ENCODE measurements at regions not wholly inside any gene's neighbourhood (a gene's known extent, or its start where the extent isn't known, plus 50 kb on each side); places are given as distances from the start of the nearest gene placed in this dataset.

DNA sequence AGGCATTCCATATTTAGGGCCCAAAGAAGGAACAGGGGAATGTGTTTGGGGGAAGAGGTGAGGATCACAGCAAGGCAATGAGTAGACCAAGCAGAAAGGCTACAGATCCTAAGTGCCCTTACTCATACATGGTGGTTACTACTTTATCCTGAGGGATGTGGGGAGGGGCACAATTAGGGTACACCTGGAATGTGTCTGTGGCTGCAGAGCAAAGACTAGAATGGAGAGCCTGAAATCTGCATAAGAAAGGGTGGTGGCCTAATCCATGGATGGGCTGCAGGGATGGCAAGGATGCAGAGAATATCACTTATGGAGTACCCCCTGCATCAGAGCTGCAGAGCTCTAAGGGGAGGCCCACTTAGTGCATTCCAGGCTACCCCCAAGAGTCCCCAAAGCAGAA, 352.6 kb upstream of the TRPC7 start:
- TF ChIP-seq TAF1 (IDR thresholded peaks at IDR 0.05; ENCODE audit: borderline replicate concordance, insufficient read depth, low read length) (no peak), FOXP2 (optimal IDR thresholded peaks at IDR 0.05; ENCODE audit: borderline replicate concordance, extremely low read depth, extremely low read length, insufficient read depth) (no peak), SIN3A (IDR thresholded peaks at IDR 0.05; ENCODE audit: borderline replicate concordance, insufficient read depth, low read length) (no peak), POLR2AphosphoS5 (IDR thresholded peaks at IDR 0.05; ENCODE audit: low read depth, low read length) (no peak)
- TF ChIP-seq, protein P1, sequence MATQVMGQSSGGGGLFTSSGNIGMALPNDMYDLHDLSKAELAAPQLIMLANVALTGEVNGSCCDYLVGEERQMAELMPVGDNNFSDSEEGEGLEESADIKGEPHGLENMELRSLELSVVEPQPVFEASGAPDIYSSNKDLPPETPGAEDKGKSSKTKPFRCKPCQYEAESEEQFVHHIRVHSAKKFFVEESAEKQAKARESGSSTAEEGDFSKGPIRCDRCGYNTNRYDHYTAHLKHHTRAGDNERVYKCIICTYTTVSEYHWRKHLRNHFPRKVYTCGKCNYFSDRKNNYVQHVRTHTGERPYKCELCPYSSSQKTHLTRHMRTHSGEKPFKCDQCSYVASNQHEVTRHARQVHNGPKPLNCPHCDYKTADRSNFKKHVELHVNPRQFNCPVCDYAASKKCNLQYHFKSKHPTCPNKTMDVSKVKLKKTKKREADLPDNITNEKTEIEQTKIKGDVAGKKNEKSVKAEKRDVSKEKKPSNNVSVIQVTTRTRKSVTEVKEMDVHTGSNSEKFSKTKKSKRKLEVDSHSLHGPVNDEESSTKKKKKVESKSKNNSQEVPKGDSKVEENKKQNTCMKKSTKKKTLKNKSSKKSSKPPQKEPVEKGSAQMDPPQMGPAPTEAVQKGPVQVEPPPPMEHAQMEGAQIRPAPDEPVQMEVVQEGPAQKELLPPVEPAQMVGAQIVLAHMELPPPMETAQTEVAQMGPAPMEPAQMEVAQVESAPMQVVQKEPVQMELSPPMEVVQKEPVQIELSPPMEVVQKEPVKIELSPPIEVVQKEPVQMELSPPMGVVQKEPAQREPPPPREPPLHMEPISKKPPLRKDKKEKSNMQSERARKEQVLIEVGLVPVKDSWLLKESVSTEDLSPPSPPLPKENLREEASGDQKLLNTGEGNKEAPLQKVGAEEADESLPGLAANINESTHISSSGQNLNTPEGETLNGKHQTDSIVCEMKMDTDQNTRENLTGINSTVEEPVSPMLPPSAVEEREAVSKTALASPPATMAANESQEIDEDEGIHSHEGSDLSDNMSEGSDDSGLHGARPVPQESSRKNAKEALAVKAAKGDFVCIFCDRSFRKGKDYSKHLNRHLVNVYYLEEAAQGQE (IDR thresholded peaks at IDR 0.05; ENCODE audit: insufficient read depth in 1 of 2, low read depth in 2 of 2, low read length in 2 of 2): no peak

DNA sequence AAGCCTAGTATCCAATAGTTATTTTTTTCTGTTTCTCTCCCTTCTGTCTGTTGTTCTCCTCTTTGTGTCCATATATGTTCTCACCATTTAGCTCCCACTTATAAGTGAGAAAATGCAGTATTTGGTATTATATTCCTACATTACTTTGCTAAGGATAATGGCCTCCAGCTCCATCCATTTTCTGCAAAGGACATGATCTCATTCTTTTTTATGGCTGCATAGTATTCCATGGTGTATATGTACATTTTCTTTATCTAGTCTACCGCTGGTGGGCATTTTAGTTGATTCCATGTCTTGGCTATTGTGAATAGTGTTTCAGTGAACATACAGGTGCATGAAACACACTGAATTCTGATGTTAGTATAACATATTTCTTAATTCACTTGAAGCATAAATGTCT, 348.9 kb upstream of the TRPC7 start:
- TF ChIP-seq, protein P1 (IDR thresholded peaks at IDR 0.05; ENCODE audit: insufficient read depth in 1 of 2, low read depth in 2 of 2, low read length in 2 of 2): no peak
- TF ChIP-seq FOXP2 (optimal IDR thresholded peaks at IDR 0.05; ENCODE audit: borderline replicate concordance, extremely low read depth, extremely low read length, insufficient read depth): no peak
- TF ChIP-seq SIN3A (IDR thresholded peaks at IDR 0.05; ENCODE audit: borderline replicate concordance, insufficient read depth, low read length): no peak
- no peak for TF ChIP-seq POLR2AphosphoS5 (IDR thresholded peaks at IDR 0.05; ENCODE audit: low read depth, low read length)
- no peak for TF ChIP-seq TAF1 (IDR thresholded peaks at IDR 0.05; ENCODE audit: borderline replicate concordance, insufficient read depth, low read length)

DNA sequence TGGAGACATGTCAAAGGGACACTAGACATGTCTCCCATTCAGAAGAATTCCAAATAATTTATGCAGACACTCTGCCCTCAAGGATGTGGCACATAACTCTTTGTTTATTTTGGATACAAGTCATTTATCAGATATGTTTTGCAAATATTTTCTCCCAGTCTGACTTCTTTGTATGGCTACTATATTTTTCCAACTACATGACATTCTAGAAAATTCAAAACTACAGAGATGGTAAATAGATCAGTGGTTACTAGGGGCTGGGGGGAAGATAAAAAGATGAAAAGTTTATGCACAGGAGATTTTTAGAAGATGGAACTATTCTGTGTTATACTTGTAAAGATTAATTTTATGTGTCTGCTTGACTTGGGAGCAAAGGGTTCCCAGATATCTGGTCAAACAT, 347.3 kb upstream of the TRPC7 start:
- no peak for TF ChIP-seq FOXP2 (optimal IDR thresholded peaks at IDR 0.05; ENCODE audit: borderline replicate concordance, extremely low read depth, extremely low read length, insufficient read depth)
- no peak for TF ChIP-seq TAF1 (IDR thresholded peaks at IDR 0.05; ENCODE audit: borderline replicate concordance, insufficient read depth, low read length)
- TF ChIP-seq, protein P1 (IDR thresholded peaks at IDR 0.05; ENCODE audit: insufficient read depth in 1 of 2, low read depth in 2 of 2, low read length in 2 of 2): no peak
- no peak for TF ChIP-seq POLR2AphosphoS5 (IDR thresholded peaks at IDR 0.05; ENCODE audit: low read depth, low read length)
- TF ChIP-seq SIN3A (IDR thresholded peaks at IDR 0.05; ENCODE audit: borderline replicate concordance, insufficient read depth, low read length): no peak

DNA sequence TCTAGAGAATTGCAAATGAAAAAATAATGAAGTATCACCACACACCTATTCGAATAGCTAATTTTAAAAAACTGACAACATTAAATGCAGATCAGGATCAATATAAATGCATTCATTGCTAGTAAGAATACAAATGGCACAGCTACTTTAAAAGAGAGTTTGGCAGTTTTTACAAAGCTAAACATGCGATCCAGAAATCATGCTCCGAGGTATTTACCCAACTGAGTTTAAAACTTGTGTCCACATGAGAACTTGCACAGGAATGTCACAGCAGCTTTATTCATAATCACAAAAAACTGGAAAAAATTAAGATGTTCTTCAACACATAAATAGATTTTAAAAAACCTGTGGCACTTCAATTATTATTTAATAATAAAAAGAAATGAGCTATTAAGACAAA, 345.5 kb upstream of the TRPC7 start:
- TF ChIP-seq SIN3A (IDR thresholded peaks at IDR 0.05; ENCODE audit: borderline replicate concordance, insufficient read depth, low read length) (no peak), POLR2AphosphoS5 (IDR thresholded peaks at IDR 0.05; ENCODE audit: low read depth, low read length) (no peak), FOXP2 (optimal IDR thresholded peaks at IDR 0.05; ENCODE audit: borderline replicate concordance, extremely low read depth, extremely low read length, insufficient read depth) (no peak)

DNA sequence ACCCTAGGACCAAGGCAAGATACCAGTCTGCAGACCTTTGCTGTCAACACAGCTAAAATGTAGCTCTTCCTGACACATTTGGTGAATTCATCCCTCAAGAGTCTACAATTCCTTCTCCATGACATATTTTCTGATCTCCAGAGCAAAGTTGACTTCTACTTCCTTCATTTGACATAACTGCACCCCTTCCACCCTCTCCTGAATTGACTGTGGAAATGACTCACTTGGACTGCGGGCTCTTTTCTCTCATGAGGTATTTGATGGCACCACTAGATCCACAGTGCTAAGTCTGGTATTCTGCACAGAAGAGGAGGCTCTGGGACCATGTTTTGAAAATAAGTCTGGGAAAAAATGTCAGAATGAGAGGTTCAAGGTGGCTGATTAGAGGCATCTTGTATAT, 338.4 kb upstream of the TRPC7 start:
- TF ChIP-seq SIN3A (IDR thresholded peaks at IDR 0.05; ENCODE audit: borderline replicate concordance, insufficient read depth, low read length): no peak
- TF ChIP-seq POLR2AphosphoS5 (IDR thresholded peaks at IDR 0.05; ENCODE audit: low read depth, low read length): no peak
- no peak for TF ChIP-seq FOXP2 (optimal IDR thresholded peaks at IDR 0.05; ENCODE audit: borderline replicate concordance, extremely low read depth, extremely low read length, insufficient read depth)
- no peak for TF ChIP-seq TAF1 (IDR thresholded peaks at IDR 0.05; ENCODE audit: borderline replicate concordance, insufficient read depth, low read length)
- TF ChIP-seq, protein P1 (IDR thresholded peaks at IDR 0.05; ENCODE audit: insufficient read depth in 1 of 2, low read depth in 2 of 2, low read length in 2 of 2): no peak
